ENCODE measurements at regions not wholly inside any gene's neighbourhood (a gene's known extent, or its start where the extent isn't known, plus 50 kb on each side); places are given as distances from the start of the nearest gene placed in this dataset.

DNA sequence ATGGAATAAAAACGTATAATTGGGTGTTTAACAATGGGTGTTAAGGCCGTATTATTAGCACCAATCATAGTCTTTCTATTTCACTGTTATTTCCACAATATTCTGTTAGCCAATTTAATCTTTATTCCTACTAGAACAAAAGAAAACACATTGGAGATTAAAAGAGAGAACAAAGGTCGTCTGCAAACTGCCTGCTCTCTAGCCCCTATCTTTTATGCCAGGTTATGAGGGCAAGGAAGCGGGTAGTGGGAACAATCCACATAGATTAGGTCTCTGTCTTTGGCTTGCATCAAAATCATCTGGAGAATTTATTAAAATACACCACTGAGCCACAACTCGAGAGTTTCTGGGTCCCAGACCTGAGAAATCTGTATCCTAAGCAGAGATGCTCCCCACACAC, 69.4 kb upstream of the DSC1 start:
- 77 to 85% methylated on average over 5 of the region's 5 CpGs for WGBS, 2 donors
- DNase-seq = no peak
- no peak for ATAC-seq (ENCODE audit: low FRiP score in 2 of 2)

DNA sequence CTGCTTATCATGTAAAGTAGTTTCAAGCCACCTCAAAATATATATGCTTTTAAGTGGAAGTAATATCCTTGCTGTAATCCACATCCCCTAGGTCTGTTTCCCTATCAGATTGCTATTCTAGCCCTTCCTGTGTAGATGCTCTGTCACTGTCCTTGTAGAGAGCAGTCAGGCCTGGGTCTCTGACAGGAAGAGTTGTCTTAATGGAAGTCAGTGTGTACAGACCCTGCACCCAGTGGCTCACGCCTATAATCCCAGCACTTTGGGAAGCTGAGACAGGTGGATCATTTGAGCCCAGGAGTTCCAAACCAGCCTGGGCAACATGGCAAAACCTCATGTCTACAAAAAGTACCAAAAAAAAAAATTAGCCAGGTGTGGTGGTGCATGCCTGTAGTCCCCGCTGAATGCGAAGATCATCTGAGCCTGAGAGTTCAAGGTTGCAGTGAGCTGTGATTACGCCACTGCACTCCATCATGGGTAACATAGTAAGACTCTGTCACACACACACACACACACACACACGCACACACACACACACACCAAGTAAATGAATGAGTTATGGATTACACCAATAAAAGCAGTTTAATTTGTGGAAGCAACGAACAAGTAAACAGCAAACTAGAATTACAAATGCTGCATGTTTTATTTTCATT, 70.2 kb upstream of the DSC1 start:
- ATAC-seq (ENCODE audit: low FRiP score in 2 of 2) (no peak), DNase-seq (no peak)
- no peak for TF ChIP-seq POLR2A (IDR thresholded peaks at IDR 0.05)
- no peak for TF ChIP-seq EP300 (IDR thresholded peaks at IDR 0.05)
- TF ChIP-seq POLR2AphosphoS5 (IDR thresholded peaks at IDR 0.05) = no peak
- TF ChIP-seq, protein P1, sequence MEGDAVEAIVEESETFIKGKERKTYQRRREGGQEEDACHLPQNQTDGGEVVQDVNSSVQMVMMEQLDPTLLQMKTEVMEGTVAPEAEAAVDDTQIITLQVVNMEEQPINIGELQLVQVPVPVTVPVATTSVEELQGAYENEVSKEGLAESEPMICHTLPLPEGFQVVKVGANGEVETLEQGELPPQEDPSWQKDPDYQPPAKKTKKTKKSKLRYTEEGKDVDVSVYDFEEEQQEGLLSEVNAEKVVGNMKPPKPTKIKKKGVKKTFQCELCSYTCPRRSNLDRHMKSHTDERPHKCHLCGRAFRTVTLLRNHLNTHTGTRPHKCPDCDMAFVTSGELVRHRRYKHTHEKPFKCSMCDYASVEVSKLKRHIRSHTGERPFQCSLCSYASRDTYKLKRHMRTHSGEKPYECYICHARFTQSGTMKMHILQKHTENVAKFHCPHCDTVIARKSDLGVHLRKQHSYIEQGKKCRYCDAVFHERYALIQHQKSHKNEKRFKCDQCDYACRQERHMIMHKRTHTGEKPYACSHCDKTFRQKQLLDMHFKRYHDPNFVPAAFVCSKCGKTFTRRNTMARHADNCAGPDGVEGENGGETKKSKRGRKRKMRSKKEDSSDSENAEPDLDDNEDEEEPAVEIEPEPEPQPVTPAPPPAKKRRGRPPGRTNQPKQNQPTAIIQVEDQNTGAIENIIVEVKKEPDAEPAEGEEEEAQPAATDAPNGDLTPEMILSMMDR (IDR thresholded peaks at IDR 0.05) = no peak
- 91 to 92% methylated on average over 6 of the region's 6 CpGs for WGBS, 2 donors
- no peaks in the 10 kb centered on the region for H3K9me3 ChIP-seq
- no peaks in the 10 kb centered on the region for H3K27me3 ChIP-seq
- H3K4me1 ChIP-seq = no peaks in the 10 kb centered on the region
- no peak overlapping the region for H3K4me3 ChIP-seq
- no peaks in the 10 kb centered on the region for H3K36me3 ChIP-seq
- H3K27ac ChIP-seq = no peak overlapping the region

More for the DNA sequence above, 69.4 kb upstream of the DSC1 start:
- H3K27me3 ChIP-seq = no peaks in the 10 kb centered on the region
- TF ChIP-seq, protein P1 (IDR thresholded peaks at IDR 0.05) = no peak
- TF ChIP-seq EP300 (IDR thresholded peaks at IDR 0.05) = no peak
- no peak for TF ChIP-seq POLR2AphosphoS5 (IDR thresholded peaks at IDR 0.05)
- no peak for TF ChIP-seq POLR2A (IDR thresholded peaks at IDR 0.05)
- H3K27ac ChIP-seq = no peak overlapping the region
- H3K36me3 ChIP-seq = no peaks in the 10 kb centered on the region
- no peak overlapping the region for H3K4me3 ChIP-seq
- no peaks in the 10 kb centered on the region for H3K4me1 ChIP-seq
- H3K9me3 ChIP-seq = no peaks in the 10 kb centered on the region

DNA sequence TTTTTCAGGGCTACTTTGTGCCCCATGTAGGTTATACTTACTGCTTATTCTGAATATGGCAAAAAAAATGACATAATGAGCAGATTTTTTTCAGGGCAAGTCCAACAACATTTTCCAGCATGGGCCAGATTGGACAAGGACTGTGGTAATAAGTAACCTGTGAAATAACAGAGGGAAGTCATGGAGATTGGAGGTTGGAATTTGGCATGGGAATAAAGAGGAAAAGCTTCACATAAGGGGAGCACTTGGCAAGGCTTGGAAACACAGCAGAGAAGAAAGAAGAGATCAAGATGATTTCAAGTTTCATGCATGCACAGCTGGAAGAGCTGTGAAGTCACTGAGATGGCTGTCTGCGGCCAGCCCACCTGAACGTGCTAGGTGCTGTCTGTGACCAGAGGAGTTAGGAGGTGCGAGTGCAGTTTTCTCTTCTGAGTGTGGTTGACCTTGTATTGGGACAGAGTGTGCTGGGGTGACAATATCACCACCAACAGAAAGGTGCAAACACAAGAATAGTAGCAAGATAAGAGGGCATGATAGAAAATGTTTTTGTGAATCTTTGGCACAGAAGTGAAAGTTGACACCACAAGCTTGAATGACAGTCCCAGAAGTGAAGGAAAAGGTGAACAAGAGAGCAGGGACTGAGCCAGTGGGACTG, 71.1 kb upstream of the DSC1 start:
- no peak overlapping the region for H3K27ac ChIP-seq
- H3K36me3 ChIP-seq = no peaks in the 10 kb centered on the region
- DNase-seq (no peak), ATAC-seq (ENCODE audit: low FRiP score in 2 of 2) (no peak)
- H3K9me3 ChIP-seq = no peaks in the 10 kb centered on the region
- no peaks in the 10 kb centered on the region for H3K27me3 ChIP-seq
- no peak overlapping the region for H3K4me3 ChIP-seq
- 50 to 79% methylated on average over 3 of the region's 3 CpGs for WGBS, 2 donors
- H3K4me1 ChIP-seq = no peaks in the 10 kb centered on the region
- TF ChIP-seq POLR2A (IDR thresholded peaks at IDR 0.05) (no peak), EP300 (IDR thresholded peaks at IDR 0.05) (no peak), POLR2AphosphoS5 (IDR thresholded peaks at IDR 0.05) (no peak)
- TF ChIP-seq, protein P1 (IDR thresholded peaks at IDR 0.05) = no peak

DNA sequence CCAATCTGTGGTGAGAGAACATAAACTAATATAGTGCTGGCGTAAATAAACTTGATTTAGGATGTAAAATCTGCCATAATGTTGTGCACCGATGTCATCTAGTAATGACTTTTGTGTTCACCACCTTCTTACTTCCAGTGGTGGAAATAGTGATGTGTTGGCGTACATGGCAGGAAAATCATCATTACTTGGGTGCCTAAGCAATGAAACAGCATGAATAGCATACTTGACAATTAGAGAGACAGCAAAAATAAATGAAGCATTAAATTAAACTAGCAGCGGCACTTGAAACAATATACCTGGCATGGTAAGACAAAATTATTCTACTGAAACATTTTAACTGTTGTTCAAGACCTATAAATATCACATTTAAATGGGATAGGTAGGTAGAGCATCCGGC, 73.2 kb upstream of the DSC1 start:
- Histone ChIP-seq H3K4me3 (no peak overlapping the region), H3K27me3 (no peaks in the 10 kb centered on the region), H3K27ac (no peak overlapping the region), H3K36me3 (no peaks in the 10 kb centered on the region), H3K4me1 (no peaks in the 10 kb centered on the region), H3K9me3 (no peaks in the 10 kb centered on the region)
- TF ChIP-seq POLR2A (IDR thresholded peaks at IDR 0.05) (no peak), POLR2AphosphoS5 (IDR thresholded peaks at IDR 0.05) (no peak)
- TF ChIP-seq, protein P1 (IDR thresholded peaks at IDR 0.05) = no peak
- WGBS, 2 donors = 86 to 90% methylated on average over 5 of the region's 5 CpGs
- no peak for DNase-seq
- ATAC-seq (ENCODE audit: low FRiP score in 2 of 2) = no peak

DNA sequence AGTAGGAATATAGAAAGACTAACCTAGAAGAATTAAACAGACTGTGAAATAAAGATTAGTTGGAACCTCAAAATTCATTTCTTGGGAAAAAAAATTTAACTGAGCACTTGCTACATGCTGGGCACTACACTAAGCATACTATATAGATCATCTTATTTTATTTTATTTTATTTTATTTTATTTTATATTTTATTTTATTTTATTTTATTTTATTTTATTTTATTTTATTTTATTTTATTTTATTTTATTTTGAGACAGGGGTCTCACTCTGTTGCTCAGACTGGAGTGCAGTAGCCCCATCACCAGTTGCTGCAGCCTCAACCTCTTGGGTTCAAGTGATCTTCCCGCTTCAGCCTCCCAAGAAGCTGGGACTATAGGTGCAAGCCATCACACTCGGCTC, 74.5 kb upstream of the DSC1 start:
- ATAC-seq (ENCODE audit: low FRiP score in 2 of 2) = no peak
- WGBS, 2 donors = 94 to 95% methylated on average over 2 of the region's 2 CpGs
- H3K4me1 ChIP-seq = no peaks in the 10 kb centered on the region
- TF ChIP-seq, protein P1 (IDR thresholded peaks at IDR 0.05) = no peak
- TF ChIP-seq EP300 (IDR thresholded peaks at IDR 0.05) (no peak), POLR2A (IDR thresholded peaks at IDR 0.05) (no peak), POLR2AphosphoS5 (IDR thresholded peaks at IDR 0.05) (no peak)
- no peak for DNase-seq
- no peaks in the 10 kb centered on the region for H3K36me3 ChIP-seq
- H3K27ac ChIP-seq = no peak overlapping the region
- no peaks in the 10 kb centered on the region for H3K9me3 ChIP-seq
- H3K4me3 ChIP-seq = no peak overlapping the region
- no peaks in the 10 kb centered on the region for H3K27me3 ChIP-seq

All from upper lobe of left lung (tissue), 6 donors.